ENCODE measurements at regions not wholly inside any gene's neighbourhood (a gene's known extent, or its start where the extent isn't known, plus 50 kb on each side); places are given as distances from the start of the nearest gene placed in this dataset.
A peak's percentile ranks its signal among the peaks of the same experiment; 100 is the strongest.
"Not testable (repeated sequence)": the region's sequence is repeated elsewhere in the genome, so short reads cannot be mapped to it uniquely, and the experiment has no call there.

DNA sequence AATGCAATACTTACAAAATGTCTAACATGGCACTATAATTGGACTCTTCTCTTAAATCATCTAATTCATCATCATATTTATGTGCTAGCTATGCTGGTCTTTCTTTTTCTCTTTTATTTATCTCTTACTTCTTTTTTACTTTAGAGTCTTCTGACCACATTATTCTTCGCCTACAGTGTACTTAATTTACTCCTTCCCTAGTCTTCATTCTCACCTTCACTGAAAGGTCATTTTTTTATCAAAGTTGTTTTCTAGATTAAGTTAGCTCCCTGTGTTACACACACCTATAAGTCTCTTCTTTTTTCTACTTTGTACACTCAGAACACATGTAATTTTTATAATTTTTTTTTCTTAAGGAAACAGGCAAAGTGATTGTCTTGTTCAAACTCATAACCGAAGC is 1351.2 kb downstream of the FSCB start:
- no peak for DNase-seq

GRCh38 chr14:43155258-43155657 is 1351.8 kb downstream of the FSCB start:
- DNase-seq: no peak

DNA sequence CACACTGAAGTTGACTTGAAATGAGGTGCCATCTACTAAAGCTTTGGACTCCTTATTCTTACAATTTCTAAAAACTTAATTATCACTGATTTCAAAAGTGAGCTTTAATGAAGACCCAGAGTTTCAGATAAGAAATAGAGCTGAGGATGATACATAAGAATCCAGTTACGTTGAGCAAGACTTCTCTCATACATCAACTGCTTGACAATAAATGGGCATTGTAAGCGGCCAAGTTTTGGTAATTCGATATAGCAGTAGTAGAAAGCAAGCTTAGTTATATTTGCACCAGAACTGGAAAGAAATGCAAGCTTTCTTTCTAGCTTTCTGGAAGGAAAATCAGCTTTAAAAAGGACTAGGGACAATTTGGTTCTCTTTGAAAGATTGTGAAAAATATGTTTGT is 1359.6 kb downstream of the FSCB start:
- no peak for DNase-seq

GRCh38 chr14:43145361-43145760 is 1361.7 kb downstream of the FSCB start:
- DNase-seq: no peak

DNA sequence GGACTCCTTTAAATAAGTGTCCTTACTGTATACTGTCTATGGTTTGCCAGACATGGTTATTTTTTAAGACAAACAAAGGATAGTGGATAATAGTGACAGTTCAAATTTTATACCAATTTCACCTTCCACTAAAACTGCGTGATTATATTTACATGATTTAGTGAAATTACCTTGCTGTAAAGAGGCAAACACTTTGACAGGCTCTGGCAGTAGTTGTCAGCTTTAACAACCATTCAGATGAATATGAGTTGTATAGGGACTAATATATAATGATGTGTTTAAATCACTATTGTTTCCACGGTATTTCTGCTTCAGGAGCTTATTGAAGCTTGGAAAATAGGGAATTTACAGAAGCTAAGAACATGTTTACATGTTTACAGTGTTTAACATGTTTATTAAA is 1364.0 kb downstream of the FSCB start:
- DNase-seq: no peak

DNA sequence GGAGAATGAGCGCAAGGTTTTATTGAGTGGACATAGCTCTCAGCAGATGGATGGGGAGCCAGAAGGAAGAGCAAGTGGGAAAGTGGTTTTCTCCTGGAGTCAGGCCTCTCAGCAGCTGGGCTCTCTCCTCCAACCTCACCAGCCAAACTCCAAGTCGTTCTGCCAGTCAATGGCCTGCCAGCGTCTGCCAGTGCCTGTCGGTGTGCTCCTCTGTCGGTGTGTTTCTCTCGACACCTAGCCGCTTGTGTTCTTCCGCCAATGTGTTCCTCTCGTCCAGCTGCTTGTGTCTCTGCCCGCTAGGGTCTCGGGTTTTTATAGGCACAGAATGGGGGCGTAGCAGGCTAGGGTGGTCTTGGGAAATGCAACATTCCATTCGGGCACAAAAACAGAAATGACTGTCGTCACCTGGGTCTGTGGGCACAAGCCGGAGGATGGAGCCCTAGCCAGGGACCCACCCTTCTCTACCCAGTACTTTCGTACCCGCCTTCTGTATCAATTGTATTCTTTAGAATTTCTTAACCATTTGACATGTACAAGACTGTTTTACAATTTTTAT is 1365.4 kb downstream of the FSCB start:
- no peak for DNase-seq

DNA sequence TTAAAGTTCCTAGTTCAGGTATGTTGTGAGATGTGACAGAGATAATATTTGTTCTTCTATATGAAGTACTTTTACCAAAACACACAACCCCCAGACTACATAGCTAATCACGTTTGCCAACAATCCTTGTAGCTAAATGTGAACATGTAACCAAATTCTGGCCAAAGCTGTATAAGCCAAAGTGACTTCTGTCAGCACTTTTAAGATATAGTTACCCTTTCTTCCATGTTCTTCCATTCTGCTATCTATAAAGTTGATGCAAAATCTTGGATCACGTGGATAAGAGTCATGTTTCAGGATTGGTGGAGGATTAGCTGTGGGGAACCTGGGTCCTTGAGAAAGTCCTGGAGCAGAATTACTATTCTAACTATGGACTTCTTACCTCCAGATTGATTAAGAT is 1366.6 kb downstream of the FSCB start:
- DNase-seq: no peak

- DNase-seq: no peak
Observed at GRCh38 chr14:43135877-43136411, 1371.1 kb downstream of the FSCB start.

- no peak for DNase-seq
Observed at GRCh38 chr14:43132441-43132840, 1374.6 kb downstream of the FSCB start.

DNA sequence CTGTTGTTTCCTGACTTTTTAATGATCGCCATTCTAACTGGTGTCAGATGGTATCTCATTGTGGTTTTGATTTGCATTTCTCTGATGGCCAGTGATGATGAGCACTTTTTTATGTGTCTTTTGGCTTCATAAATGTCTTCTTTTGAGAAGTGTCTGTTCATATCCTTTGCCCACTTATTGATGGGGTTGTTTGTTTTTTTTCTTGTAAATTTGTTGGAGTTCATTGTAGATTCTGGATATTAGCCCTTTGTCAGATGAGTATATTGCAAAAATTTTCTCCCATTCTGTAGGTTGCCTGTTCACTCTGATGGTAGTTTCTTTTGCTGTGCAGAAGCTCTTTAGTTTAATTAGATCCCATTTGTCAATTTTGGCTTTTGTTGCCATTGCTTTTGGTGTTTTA is 1378.7 kb downstream of the FSCB start:
- not testable (repeated sequence) for DNase-seq

GRCh38 chr14:43127874-43128273 is 1379.2 kb downstream of the FSCB start:
- DNase-seq: not testable (repeated sequence)

DNA sequence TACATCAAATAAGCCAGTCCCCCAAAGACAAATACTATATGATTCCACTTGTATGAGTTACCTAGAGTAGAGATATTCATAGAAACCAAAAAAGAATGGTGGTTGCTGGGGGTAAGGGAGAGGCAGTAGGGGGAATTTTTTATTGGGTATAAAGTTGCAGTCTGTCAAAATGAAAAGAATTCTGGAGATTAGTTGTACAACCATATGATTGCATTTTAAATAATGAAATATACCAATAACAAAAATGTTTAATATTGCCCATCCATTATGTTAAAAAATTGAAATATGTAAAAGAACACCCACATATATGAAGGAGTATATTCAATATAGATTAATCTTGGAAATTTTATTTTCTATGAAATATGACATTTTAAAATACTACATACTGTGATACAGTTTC is 1383.5 kb downstream of the FSCB start:
- no peak for DNase-seq

- no peak for DNase-seq
Observed at GRCh38 chr14:43119672-43120071, 1387.4 kb downstream of the FSCB start.

DNA sequence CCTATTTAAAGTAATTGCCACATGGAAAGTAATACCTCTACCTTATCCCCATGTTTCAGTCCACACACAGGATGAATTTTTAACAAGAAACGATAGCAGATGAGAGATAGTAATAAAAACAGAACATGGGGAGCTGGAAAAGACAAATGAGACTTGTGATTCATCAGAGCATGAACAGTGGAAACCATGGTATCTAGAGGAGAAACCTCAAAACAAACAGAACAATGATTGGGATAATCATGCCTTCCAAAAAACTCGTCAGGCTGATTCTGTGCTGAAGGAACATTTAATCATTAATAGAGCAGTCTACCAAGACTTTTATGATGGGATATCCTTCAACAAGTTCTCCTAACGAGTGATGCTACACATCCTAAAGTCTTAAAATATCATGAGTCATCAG is 1390.7 kb downstream of the FSCB start:
- no peak for DNase-seq

GRCh38 chr14:43105305-43105704 is 1401.8 kb downstream of the FSCB start:
- no peak for DNase-seq

DNA sequence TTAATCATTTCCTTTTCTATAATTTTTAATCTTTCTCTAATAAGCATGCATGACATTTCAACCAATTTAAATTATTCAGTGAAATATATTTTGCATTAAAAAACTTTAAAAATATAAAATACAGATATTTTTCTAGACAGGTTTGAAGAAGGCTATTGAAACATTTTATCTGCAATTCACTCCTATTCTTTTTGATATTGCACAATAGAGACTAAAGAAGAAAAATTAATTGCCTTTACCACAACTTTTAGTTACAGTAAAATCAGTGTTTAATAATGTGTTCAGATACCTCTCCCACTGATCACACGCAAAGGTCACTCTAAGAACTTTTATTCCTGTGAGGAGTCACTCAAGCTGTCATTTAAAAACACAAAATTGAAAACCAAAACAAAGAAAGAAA is 1416.7 kb downstream of the FSCB start:
- DNase-seq: no peak

GRCh38 chr14:43087666-43088065 is 1419.4 kb downstream of the FSCB start:
- peak; percentile 72 for DNase-seq

DNA sequence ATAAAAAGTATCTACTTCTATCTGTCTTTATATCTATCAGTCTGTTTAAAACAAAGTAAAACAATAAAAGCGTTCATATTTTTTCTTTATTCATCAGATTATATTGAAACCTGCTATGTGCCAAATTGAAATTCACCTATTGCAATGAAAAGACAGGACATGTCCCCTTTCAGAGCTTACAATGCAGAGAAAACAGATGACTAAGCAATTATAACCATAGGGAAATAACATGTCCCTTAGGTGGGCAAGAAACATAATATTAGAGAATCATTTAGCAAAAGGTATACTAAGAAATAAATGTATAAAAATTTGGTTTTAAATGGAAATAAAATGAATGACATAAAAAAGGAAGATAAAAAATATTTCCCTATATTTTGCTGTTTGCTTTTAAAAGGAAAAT is 1421.3 kb downstream of the FSCB start:
- no peak for DNase-seq

- not testable (repeated sequence) for DNase-seq
Observed at GRCh38 chr14:43067372-43067771, 1439.7 kb downstream of the FSCB start.

- no peak for DNase-seq
Observed at GRCh38 chr14:43056106-43056505, 1449.4 kb downstream of the LRFN5 start.

GRCh38 chr14:43052897-43053296 is 1446.2 kb downstream of the LRFN5 start:
- no peak for DNase-seq

GRCh38 chr14:43043850-43044249 is 1437.2 kb downstream of the LRFN5 start:
- DNase-seq: no peak

DNA sequence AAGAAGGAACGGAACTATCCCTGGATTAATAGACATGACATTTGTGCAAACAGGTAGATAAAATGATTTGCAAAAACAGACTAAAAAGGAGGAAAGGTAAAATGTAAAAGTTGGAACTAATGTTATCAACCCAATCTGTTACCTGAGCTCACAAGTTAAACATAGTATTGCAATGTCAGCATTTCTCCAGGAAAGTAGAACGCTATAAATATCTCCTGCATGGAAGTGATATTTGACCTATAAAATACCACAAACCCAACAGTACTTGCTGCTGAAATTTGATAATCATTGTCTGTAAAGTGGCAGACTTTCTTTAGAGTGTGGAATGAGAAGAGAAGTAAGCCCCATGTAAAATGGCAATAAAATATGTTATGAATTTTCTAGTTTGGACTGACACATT is 1435.7 kb downstream of the LRFN5 start:
- DNase-seq: no peak

DNA sequence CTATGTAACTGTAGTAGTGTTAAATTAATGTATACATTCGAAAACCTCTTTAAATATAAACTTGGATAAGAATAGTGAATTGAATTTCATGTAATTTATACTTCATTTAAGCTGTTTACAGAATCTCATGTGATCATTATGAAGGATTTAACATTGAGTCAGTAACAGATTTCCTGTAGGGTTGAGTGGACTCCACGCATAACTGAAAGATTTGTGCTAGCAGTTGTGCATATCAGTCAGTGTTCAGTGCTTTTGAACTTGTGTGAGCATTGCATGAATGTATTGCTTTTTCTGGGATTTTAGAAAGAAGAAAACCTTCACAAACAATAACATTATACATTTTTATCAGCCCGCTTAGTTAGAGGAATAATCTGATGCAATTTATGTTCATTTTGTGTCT is 1435.3 kb downstream of the LRFN5 start:
- no peak for DNase-seq

GRCh38 chr14:43041207-43041606 is 1434.5 kb downstream of the LRFN5 start:
- no peak for DNase-seq
